MM.1S (cell line): ENCODE measurements at regions not wholly inside any gene's neighbourhood (a gene's known extent, or its start where the extent isn't known, plus 50 kb on each side); places are given as distances from the start of the nearest gene placed in this dataset.

ENCODE experiments used
- EZH2 ChIP-seq: fragments of 300-600 bp; sonication (generic); optimal IDR thresholded peaks from 2 replicates; pipeline ENCODE3; 2017; ENCODE audit warnings: low read depth, mild to moderate bottlenecking, antibody characterized with exemption, low read length, mixed read lengths
- EZH2phosphoT487 ChIP-seq: fragments of 300-600 bp; sonication (generic); IDR thresholded peaks from 2 replicates; pipeline ENCODE4 v1.6.1; 2018; ENCODE audit warnings: antibody characterized with exemption, low read length
- TF ChIP-seq, protein P1 (sequence below): fragments of 300-600 bp; sonication (generic); IDR thresholded peaks from 2 replicates; pipeline ENCODE4 v1.5.1; 2016; ENCODE audit warnings: antibody characterized with exemption, low read length, mixed read lengths

GRCh38 chr2:54406031-54406430 lies 50.1 kb upstream of the SPTBN1 start:
- TF ChIP-seq, protein P1, sequence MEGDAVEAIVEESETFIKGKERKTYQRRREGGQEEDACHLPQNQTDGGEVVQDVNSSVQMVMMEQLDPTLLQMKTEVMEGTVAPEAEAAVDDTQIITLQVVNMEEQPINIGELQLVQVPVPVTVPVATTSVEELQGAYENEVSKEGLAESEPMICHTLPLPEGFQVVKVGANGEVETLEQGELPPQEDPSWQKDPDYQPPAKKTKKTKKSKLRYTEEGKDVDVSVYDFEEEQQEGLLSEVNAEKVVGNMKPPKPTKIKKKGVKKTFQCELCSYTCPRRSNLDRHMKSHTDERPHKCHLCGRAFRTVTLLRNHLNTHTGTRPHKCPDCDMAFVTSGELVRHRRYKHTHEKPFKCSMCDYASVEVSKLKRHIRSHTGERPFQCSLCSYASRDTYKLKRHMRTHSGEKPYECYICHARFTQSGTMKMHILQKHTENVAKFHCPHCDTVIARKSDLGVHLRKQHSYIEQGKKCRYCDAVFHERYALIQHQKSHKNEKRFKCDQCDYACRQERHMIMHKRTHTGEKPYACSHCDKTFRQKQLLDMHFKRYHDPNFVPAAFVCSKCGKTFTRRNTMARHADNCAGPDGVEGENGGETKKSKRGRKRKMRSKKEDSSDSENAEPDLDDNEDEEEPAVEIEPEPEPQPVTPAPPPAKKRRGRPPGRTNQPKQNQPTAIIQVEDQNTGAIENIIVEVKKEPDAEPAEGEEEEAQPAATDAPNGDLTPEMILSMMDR = no peak
- TF ChIP-seq EZH2 = no peak
- TF ChIP-seq EZH2phosphoT487 = no peak
